GM12892 (cell line): ENCODE measurements at regions not wholly inside any gene's neighbourhood (a gene's known extent, or its start where the extent isn't known, plus 50 kb on each side); places are given as distances from the start of the nearest gene placed in this dataset.

ENCODE experiments used
- POLR2AphosphoS5 ChIP-seq: IDR thresholded peaks from 2 replicates; pipeline ENCODE4 v1.6.1; 2011; ENCODE audit warnings: low read depth, low read length, control low read depth
- TAF1 ChIP-seq: IDR thresholded peaks from 2 replicates; pipeline ENCODE4 v1.6.1; 2011; ENCODE audit warnings: low read depth, mild to moderate bottlenecking, control low read depth, low read length, borderline replicate concordance

DNA sequence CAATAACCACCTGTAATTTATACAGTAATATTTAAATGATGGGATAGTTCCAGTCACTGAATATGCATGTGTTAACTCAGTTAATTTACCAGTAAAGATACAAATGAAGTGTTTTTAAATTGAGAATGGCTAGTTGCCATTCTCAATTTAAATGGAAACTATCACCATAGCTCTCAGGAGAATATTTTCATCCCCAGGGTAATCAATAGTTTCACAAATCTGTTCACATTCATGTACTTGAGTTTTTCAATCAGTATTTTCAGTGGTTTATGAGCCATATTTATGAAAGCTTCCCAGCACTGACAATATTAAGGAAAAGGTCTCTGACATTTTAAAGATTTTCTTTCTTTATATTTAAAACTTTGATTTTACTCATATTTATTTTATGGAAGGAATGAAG lies 439.3 kb downstream of the MAT2B start:
- no peak for TF ChIP-seq POLR2AphosphoS5
- no peak for TF ChIP-seq TAF1
